ENCODE measurements at regions not wholly inside any gene's neighbourhood (a gene's known extent, or its start where the extent isn't known, plus 50 kb on each side); places are given as distances from the start of the nearest gene placed in this dataset.

DNA sequence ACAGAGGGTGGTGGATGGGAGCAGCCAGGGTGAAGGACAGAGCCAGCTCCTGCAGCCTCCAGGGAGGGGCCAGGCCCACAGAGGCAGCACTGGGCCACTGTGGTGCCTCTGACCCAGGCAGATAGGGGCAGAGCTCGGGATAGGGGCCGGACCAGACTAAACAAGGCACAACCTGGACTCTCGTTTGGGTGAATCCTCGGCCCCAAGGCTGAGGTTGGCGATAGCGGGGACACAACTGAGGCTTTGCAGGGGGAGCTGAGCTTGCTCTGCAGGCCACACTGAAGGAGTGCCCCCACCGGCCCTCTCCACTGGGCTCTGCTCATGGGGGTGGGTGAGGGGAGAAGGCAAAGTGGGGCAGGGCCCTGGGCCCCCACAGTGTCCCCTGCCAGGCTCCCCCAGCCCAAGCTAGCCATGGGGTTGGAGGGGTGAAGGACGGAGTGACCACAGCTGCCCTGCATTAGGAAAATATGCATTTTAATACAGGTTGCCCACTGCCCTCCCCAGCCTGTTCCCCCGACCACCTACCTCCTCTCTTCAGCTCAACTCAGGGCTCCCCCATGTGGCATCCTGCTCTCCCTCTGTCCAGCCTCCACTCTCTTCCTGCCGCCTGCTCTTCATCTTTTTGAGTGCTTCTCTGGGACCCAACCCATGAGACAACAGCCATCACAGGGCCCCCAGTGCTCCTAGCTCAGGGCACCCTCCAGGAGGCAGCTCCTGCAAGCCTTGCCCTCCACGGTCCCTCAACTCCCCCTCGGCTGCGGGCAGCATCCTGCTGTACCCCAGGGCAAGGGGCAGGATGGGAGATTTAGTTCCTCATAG lies 152.8 kb downstream of the INHBB start (continued):
- no peak for TF ChIP-seq ZNF142 (CRISPR knock-in tag; IDR thresholded peaks at IDR 0.05)
- no peak for TF ChIP-seq RFX3 (CRISPR knock-in tag; IDR thresholded peaks at IDR 0.05)
- TF ChIP-seq SETDB1 (CRISPR knock-in tag; IDR thresholded peaks at IDR 0.05; ENCODE audit: borderline replicate concordance) = no peak
- no peak for TF ChIP-seq ZNF567 (CRISPR knock-in tag; IDR thresholded peaks at IDR 0.05; ENCODE audit: borderline replicate concordance)
- TF ChIP-seq ZFP36L1 (CRISPR knock-in tag; IDR thresholded peaks at IDR 0.05) = no peak
- TF ChIP-seq SMYD3 (CRISPR knock-in tag; IDR thresholded peaks at IDR 0.05) = no peak
- TF ChIP-seq, protein P1, sequence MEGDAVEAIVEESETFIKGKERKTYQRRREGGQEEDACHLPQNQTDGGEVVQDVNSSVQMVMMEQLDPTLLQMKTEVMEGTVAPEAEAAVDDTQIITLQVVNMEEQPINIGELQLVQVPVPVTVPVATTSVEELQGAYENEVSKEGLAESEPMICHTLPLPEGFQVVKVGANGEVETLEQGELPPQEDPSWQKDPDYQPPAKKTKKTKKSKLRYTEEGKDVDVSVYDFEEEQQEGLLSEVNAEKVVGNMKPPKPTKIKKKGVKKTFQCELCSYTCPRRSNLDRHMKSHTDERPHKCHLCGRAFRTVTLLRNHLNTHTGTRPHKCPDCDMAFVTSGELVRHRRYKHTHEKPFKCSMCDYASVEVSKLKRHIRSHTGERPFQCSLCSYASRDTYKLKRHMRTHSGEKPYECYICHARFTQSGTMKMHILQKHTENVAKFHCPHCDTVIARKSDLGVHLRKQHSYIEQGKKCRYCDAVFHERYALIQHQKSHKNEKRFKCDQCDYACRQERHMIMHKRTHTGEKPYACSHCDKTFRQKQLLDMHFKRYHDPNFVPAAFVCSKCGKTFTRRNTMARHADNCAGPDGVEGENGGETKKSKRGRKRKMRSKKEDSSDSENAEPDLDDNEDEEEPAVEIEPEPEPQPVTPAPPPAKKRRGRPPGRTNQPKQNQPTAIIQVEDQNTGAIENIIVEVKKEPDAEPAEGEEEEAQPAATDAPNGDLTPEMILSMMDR (CRISPR knock-in tag; IDR thresholded peaks at IDR 0.05) = peak; percentile 34
- TF ChIP-seq ZNF362 (CRISPR knock-in tag; IDR thresholded peaks at IDR 0.05; ENCODE audit: borderline replicate concordance) = no peak
- TF ChIP-seq PLRG1 (conservative IDR thresholded peaks at IDR 0.05) = no peak
- TF ChIP-seq KDM1A (CRISPR knock-in tag; IDR thresholded peaks at IDR 0.05) = no peak
- TF ChIP-seq, protein P2, sequence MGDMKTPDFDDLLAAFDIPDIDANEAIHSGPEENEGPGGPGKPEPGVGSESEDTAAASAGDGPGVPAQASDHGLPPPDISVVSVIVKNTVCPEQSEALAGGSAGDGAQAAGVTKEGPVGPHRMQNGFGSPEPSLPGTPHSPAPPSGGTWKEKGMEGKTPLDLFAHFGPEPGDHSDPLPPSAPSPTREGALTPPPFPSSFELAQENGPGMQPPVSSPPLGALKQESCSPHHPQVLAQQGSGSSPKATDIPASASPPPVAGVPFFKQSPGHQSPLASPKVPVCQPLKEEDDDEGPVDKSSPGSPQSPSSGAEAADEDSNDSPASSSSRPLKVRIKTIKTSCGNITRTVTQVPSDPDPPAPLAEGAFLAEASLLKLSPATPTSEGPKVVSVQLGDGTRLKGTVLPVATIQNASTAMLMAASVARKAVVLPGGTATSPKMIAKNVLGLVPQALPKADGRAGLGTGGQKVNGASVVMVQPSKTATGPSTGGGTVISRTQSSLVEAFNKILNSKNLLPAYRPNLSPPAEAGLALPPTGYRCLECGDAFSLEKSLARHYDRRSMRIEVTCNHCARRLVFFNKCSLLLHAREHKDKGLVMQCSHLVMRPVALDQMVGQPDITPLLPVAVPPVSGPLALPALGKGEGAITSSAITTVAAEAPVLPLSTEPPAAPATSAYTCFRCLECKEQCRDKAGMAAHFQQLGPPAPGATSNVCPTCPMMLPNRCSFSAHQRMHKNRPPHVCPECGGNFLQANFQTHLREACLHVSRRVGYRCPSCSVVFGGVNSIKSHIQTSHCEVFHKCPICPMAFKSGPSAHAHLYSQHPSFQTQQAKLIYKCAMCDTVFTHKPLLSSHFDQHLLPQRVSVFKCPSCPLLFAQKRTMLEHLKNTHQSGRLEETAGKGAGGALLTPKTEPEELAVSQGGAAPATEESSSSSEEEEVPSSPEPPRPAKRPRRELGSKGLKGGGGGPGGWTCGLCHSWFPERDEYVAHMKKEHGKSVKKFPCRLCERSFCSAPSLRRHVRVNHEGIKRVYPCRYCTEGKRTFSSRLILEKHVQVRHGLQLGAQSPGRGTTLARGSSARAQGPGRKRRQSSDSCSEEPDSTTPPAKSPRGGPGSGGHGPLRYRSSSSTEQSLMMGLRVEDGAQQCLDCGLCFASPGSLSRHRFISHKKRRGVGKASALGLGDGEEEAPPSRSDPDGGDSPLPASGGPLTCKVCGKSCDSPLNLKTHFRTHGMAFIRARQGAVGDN (CRISPR knock-in tag; IDR thresholded peaks at IDR 0.05) = peak; percentile 14; the same call in 1 of the 2 replicates
